Activated T-cell treated with anti-CD3 and anti-CD28 coated beads, Interleukin-2, amount 50 U/mL, for 4 hours (primary cell): ENCODE measurements at regions not wholly inside any gene's neighbourhood (a gene's known extent, or its start where the extent isn't known, plus 50 kb on each side); places are given as distances from the start of the nearest gene placed in this dataset.
A peak's percentile ranks its signal among the peaks of the same experiment; 100 is the strongest.

Source experiments
- ATAC-seq, 2 donors: fragments of 200-7000 bp; cut with Tn5 transposase; one replicate each; pipeline ENCODE4 v1.10.0; 2021
- DNase-seq: peaks from one replicate; pipeline ENCODE4 v3.0.0-alpha.2; 2020
- H3K27me3 Mint-ChIP-seq: one replicate; pipeline ENCODE4 v1.8.0; 2021; ENCODE audit warnings: low read depth, mixed read lengths
- H3K36me3 Mint-ChIP-seq: one replicate; pipeline ENCODE4 v1.8.0; 2022; ENCODE audit warnings: mixed read lengths; ENCODE audit not compliant: insufficient read depth
- H3K4me1 Mint-ChIP-seq: one replicate; pipeline ENCODE4 v1.8.0; 2021; ENCODE audit warnings: low read depth, mixed read lengths
- H3K4me3 Mint-ChIP-seq: one replicate; pipeline ENCODE4 v1.8.0; 2021; ENCODE audit warnings: mild to moderate bottlenecking, moderate library complexity, mixed read lengths
- H3K9me3 Mint-ChIP-seq: one replicate; pipeline ENCODE4 v1.8.0; 2021; ENCODE audit warnings: mixed read lengths

GRCh38 chr3:177928172-177928873 lies 607.9 kb upstream of the KCNMB2 start:
- DNase-seq (no peak), ATAC-seq (peak; percentile 48 to 73)
- Mint-ChIP-seq H3K9me3 (peaks cover 2% of the 10 kb centered on the region), H3K4me1 (peaks cover 15% of the 10 kb centered on the region), H3K36me3 (no peaks in the 10 kb centered on the region), H3K27me3 (no peaks in the 10 kb centered on the region), H3K4me3 (no peak overlapping the region)

- H3K27me3 Mint-ChIP-seq = no peaks in the 10 kb centered on the region
- no peaks in the 10 kb centered on the region for H3K9me3 Mint-ChIP-seq
- DNase-seq (no peak), ATAC-seq (no peak)
- no peaks in the 10 kb centered on the region for H3K36me3 Mint-ChIP-seq
- H3K4me3 Mint-ChIP-seq = no peak overlapping the region
- peaks cover 15% of the 10 kb centered on the region for H3K4me1 Mint-ChIP-seq
Observed at GRCh38 chr3:177929310-177929709, 606.9 kb upstream of the KCNMB2 start.

DNA sequence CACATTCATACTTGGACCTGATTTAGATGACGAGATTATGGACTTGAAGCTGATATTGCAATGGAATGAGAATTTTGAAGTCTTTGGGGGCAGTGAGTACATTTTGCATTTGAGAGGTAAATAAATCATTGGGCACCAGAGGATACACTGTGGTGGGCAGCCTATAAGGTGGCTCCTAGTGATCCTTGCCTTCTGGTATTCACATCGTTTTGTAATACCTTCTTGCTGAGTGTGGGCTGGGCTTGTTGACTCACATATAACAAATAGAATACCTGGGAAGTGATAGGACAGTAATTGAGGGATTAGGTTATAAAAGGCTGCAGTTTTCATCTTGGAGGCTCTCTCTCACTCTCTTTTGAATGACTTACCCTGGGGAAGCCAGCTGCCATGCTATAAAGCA lies 605.5 kb upstream of the KCNMB2 start:
- H3K4me3 Mint-ChIP-seq = no peak overlapping the region
- H3K36me3 Mint-ChIP-seq = no peaks in the 10 kb centered on the region
- H3K9me3 Mint-ChIP-seq = no peaks in the 10 kb centered on the region
- DNase-seq (no peak), ATAC-seq (no peak)
- no peaks in the 10 kb centered on the region for H3K27me3 Mint-ChIP-seq
- H3K4me1 Mint-ChIP-seq = peaks cover 15% of the 10 kb centered on the region

GRCh38 chr3:177931346-177931745 lies 604.9 kb upstream of the KCNMB2 start:
- no peaks in the 10 kb centered on the region for H3K9me3 Mint-ChIP-seq
- ATAC-seq (no peak), DNase-seq (no peak)
- no peak overlapping the region for H3K4me3 Mint-ChIP-seq
- no peaks in the 10 kb centered on the region for H3K36me3 Mint-ChIP-seq
- H3K27me3 Mint-ChIP-seq = no peaks in the 10 kb centered on the region
- peaks cover 15% of the 10 kb centered on the region for H3K4me1 Mint-ChIP-seq

DNA sequence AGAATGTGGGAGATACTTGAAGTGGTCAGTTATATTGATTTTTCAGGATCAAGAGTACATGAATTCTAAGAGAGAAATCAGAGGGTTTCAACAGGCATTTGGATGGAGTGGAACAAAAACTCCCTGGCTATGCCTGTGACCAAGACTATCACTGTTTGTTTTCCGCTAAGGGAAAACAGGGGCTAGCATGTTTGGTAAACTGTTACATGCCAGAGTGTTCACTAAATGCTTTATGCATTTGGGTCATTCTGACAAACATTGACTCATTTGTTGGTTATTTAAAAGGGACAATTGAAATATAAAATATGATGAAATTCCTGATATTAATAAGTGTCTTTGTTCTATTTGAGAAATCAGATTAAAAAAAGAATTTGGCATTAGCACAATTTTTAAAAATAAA lies 603.9 kb upstream of the KCNMB2 start:
- Mint-ChIP-seq H3K36me3 (no peaks in the 10 kb centered on the region), H3K4me1 (peaks cover 15% of the 10 kb centered on the region), H3K9me3 (no peaks in the 10 kb centered on the region), H3K27me3 (no peaks in the 10 kb centered on the region), H3K4me3 (no peak overlapping the region)
- DNase-seq (no peak), ATAC-seq (no peak)

DNA sequence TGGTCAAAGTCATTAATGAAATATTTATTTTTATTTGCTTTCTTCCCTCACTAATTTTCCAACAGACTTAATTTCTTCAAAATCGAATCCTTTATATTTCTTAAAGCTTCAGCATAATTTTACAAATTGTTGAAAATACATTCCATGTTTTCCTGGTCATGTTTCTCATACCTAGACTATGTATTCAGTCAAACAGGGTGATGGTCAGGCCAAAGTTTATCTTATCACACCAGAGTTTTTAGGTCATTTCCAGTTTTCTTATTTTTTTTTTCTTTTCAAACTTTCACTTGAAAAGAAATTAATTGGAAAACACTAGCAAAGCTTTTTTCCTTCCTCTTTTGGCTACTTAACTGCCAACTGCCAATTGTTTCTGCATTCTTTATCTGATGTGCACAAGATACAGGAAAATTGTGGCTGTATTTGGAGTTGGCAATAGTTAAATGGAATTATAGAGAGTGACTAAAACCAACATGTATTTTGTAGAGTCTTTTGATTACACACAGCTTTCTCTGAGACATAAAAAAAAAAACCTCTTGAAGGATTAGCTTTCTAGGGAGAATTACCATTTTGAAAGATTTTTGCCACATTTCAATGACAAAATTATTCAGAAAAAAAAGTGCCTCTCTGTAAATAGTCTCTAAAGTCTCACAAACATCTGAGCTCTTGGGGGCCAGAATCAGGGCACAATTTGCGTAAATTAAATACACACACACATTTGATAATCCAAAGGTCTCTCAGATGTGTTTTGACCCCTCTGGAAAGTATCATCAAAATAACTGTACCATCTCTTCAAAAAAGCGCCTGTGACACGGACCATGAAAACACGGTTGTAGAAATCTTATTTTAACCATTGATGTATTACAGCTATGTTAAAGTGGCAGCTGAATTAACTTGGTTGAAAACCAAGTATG lies 603.2 kb upstream of the KCNMB2 start:
- no peaks in the 10 kb centered on the region for H3K9me3 Mint-ChIP-seq
- no peak overlapping the region for H3K4me3 Mint-ChIP-seq
- DNase-seq (no peak), ATAC-seq (no peak)
- H3K36me3 Mint-ChIP-seq = no peaks in the 10 kb centered on the region
- peaks cover 11% of the 10 kb centered on the region for H3K4me1 Mint-ChIP-seq
- H3K27me3 Mint-ChIP-seq = no peaks in the 10 kb centered on the region

DNA sequence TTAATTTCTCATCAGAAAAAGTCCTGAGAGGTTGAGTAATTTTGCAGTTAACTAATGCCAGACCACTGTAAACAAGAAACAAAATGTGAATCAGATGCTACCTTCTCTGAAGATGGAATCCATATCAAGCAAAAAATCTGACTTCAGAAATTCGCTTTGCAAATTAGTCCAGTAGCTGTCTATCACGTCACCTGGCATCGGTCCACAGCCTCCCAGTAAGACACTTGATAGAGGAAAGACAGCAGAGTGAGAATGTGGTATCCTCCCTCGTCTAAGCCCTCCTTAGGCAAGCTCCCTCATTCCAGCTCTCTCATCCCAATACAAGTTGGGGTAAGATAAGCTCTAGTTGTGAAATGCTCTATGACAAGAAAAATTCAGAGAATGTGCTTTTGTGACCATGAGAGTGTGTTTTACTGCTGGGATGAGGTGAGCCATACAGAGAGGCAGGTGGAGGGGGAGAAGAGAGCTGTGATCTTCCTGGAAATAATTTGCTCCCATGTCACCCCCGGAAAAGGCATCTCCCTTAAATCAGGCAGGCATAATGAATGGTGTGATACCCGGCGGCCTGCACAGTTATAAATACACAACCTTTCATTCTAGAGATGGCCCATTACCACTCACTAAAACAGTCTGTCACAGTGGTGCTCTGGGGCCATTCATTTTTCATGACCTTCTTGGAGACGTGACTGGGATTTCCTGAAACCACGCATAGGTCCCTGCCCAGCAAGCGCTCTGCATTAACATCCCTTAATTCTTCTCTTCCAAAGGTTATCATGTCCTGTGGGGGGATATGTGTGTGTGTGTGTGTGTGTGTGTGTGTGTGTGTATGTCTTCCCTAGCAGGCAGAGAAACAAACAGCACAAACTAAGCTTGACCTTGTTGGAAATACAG lies 602.0 kb upstream of the KCNMB2 start:
- Mint-ChIP-seq H3K4me3 (no peak overlapping the region), H3K4me1 (peaks cover 4% of the 10 kb centered on the region), H3K27me3 (no peaks in the 10 kb centered on the region), H3K9me3 (no peaks in the 10 kb centered on the region), H3K36me3 (no peaks in the 10 kb centered on the region)
- no peak for ATAC-seq
- DNase-seq = no peak

- H3K36me3 Mint-ChIP-seq = no peaks in the 10 kb centered on the region
- H3K9me3 Mint-ChIP-seq = no peaks in the 10 kb centered on the region
- no peak for DNase-seq
- H3K4me1 Mint-ChIP-seq = no peaks in the 10 kb centered on the region
- H3K27me3 Mint-ChIP-seq = no peaks in the 10 kb centered on the region
- no peak for ATAC-seq
- no peak overlapping the region for H3K4me3 Mint-ChIP-seq
Observed at GRCh38 chr3:177935047-177935446, 601.2 kb upstream of the KCNMB2 start.

- no peaks in the 10 kb centered on the region for H3K36me3 Mint-ChIP-seq
- ATAC-seq = no peak
- DNase-seq = no peak
- H3K27me3 Mint-ChIP-seq = no peaks in the 10 kb centered on the region
- no peak overlapping the region for H3K4me3 Mint-ChIP-seq
- no peaks in the 10 kb centered on the region for H3K9me3 Mint-ChIP-seq
- H3K4me1 Mint-ChIP-seq = no peaks in the 10 kb centered on the region
Observed at GRCh38 chr3:177936721-177937120, 599.5 kb upstream of the KCNMB2 start.

- DNase-seq (no peak), ATAC-seq (no peak)
- Mint-ChIP-seq H3K4me1 (peaks cover 30% of the 10 kb centered on the region), H3K27me3 (no peaks in the 10 kb centered on the region), H3K36me3 (no peaks in the 10 kb centered on the region), H3K9me3 (peaks cover 5% of the 10 kb centered on the region), H3K4me3 (no peak overlapping the region)
Observed at GRCh38 chr3:177942911-177943310, 593.3 kb upstream of the KCNMB2 start.

- DNase-seq (no peak), ATAC-seq (peak; percentile 57 to 70)
- H3K4me1 Mint-ChIP-seq = peaks cover 30% of the 10 kb centered on the region
- peaks cover 5% of the 10 kb centered on the region for H3K9me3 Mint-ChIP-seq
- H3K27me3 Mint-ChIP-seq = no peaks in the 10 kb centered on the region
- H3K36me3 Mint-ChIP-seq = no peaks in the 10 kb centered on the region
- H3K4me3 Mint-ChIP-seq = peak overlapping the region; percentile 11
Observed at GRCh38 chr3:177944228-177944661, 592.0 kb upstream of the KCNMB2 start.

DNA sequence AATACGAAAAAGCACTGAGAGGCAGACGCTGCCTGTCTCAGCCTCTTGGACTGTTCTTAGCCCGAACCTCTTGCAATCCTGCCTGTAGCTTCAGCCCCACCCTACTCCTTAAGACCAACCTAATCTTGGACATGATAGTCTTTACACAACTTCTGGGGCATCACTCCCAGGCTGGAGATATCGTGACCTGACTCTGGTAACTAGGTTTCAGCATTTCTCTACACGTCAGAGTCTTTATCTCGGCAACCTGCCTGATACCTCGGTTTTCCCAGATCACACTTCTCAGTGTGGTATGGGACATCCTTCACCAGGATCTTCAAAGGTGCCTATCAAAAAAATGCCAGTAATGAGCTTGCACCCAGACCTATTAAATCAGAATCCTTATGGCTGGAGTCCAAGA lies 590.2 kb upstream of the KCNMB2 start:
- H3K27me3 Mint-ChIP-seq = no peaks in the 10 kb centered on the region
- H3K4me1 Mint-ChIP-seq = peaks cover 30% of the 10 kb centered on the region

DNA sequence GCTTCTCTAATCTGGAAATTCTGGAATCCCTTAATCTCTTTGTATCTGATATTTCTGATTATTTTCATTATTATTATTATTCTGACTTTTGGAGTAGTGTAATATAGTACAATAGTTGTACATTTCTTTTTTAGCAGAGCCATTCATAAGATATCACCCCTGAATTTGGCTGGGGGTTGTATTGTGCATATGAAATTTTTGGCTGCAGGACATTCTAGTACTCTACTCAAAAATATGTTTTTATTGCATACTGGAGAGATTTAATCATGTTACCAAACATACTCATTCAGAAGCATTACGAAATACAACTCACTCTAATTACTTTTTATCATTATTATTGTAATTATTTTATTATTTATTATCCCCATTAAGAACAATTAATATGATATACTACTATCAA lies 589.7 kb upstream of the KCNMB2 start:
- H3K36me3 Mint-ChIP-seq = no peaks in the 10 kb centered on the region
- H3K9me3 Mint-ChIP-seq = peaks cover 5% of the 10 kb centered on the region
- no peak overlapping the region for H3K4me3 Mint-ChIP-seq
- ATAC-seq (no peak), DNase-seq (no peak)
- no peaks in the 10 kb centered on the region for H3K27me3 Mint-ChIP-seq
- peaks cover 30% of the 10 kb centered on the region for H3K4me1 Mint-ChIP-seq

More for the DNA sequence above, 590.2 kb upstream of the KCNMB2 start:
- ATAC-seq (no peak), DNase-seq (no peak)
- Mint-ChIP-seq H3K4me3 (no peak overlapping the region), H3K36me3 (no peaks in the 10 kb centered on the region), H3K9me3 (peaks cover 5% of the 10 kb centered on the region)

DNA sequence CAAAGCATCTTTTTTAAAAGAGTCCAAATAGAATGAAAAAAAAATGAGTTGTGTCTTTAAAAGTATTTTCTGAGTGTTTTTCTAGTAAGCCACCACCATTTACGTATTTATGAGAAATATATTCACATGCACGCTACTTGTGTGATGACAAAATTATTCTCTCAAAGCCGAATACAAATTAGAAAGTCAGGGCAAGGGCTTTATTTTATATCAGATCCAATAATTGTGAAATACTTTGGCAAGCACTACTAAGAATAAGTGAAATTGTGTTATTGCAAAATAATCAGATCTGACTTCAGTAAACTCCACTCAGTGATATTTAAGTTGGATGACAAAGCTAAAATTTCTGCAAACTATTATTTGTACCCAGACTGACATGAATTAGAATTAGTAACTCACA lies 589.3 kb upstream of the KCNMB2 start:
- Mint-ChIP-seq H3K4me3 (no peak overlapping the region), H3K36me3 (no peaks in the 10 kb centered on the region), H3K27me3 (no peaks in the 10 kb centered on the region), H3K9me3 (peaks cover 5% of the 10 kb centered on the region), H3K4me1 (peaks cover 30% of the 10 kb centered on the region)
- ATAC-seq (no peak), DNase-seq (no peak)
